ENCODE measurements at regions not wholly inside any gene's neighbourhood (a gene's known extent, or its start where the extent isn't known, plus 50 kb on each side); places are given as distances from the start of the nearest gene placed in this dataset.

GRCh38 chr4:156636381-156636780, 335.2 kb downstream of the PDGFC start:
- Histone ChIP-seq H3K4me3 (no peak overlapping the region), H3K36me3 (ENCODE audit: insufficient read depth in 1 of 2, low read depth in 1 of 2) (no peaks in the 10 kb centered on the region), H3K9me3 (no peaks in the 10 kb centered on the region), H3K4me1 (no peaks in the 10 kb centered on the region), H3K27me3 (ENCODE audit: insufficient read depth in 3 of 3, low read length in 2 of 3) (no peaks in the 10 kb centered on the region), H3K27ac (no peak overlapping the region)
- intact Hi-C loops (cut with DNase I): no loop called here
- 87 to 95% (median 89%) methylated on average over 4 of the region's 4 CpGs for WGBS, 3 donors
- ATAC-seq (no peak), DNase-seq (no peak)
- no peak for TF ChIP-seq CTCF (IDR thresholded peaks at IDR 0.05)

- H3K4me1 ChIP-seq: no peaks in the 10 kb centered on the region
- H3K36me3 ChIP-seq (ENCODE audit: insufficient read depth in 1 of 2, low read depth in 1 of 2): no peaks in the 10 kb centered on the region
- H3K9me3 ChIP-seq: no peaks in the 10 kb centered on the region
- no peak for DNase-seq
- no peaks in the 10 kb centered on the region for H3K27me3 ChIP-seq (ENCODE audit: insufficient read depth in 3 of 3, low read length in 2 of 3)
- H3K27ac ChIP-seq: no peak overlapping the region
- 82 to 94% (median 91%) methylated on average over 1 of the region's 1 CpG for WGBS, 3 donors
- TF ChIP-seq CTCF (IDR thresholded peaks at IDR 0.05): no peak
- H3K4me3 ChIP-seq: no peak overlapping the region
- intact Hi-C loops (cut with DNase I): no loop called here
- ATAC-seq: no peak
These were observed 336.5 kb downstream of the PDGFC start for GRCh38 chr4:156635051-156635450.

- Histone ChIP-seq H3K4me1 (no peaks in the 10 kb centered on the region), H3K27ac (no peak overlapping the region), H3K9me3 (no peaks in the 10 kb centered on the region), H3K4me3 (no peak overlapping the region), H3K27me3 (ENCODE audit: insufficient read depth in 3 of 3, low read length in 2 of 3) (no peaks in the 10 kb centered on the region), H3K36me3 (ENCODE audit: insufficient read depth in 1 of 2, low read depth in 1 of 2) (no peaks in the 10 kb centered on the region)
- intact Hi-C loops (cut with DNase I): no loop called here
- DNase-seq: no peak
- TF ChIP-seq CTCF (IDR thresholded peaks at IDR 0.05): no peak
- WGBS, 3 donors: 81 to 83% (median 83%) methylated on average over 1 of the region's 1 CpG
- no peak for ATAC-seq
These were observed 337.0 kb downstream of the PDGFC start for GRCh38 chr4:156634612-156635011.

GRCh38 chr4:156633847-156634246, 337.8 kb downstream of the PDGFC start:
- Histone ChIP-seq H3K4me1 (no peaks in the 10 kb centered on the region), H3K36me3 (ENCODE audit: insufficient read depth in 1 of 2, low read depth in 1 of 2) (no peaks in the 10 kb centered on the region), H3K4me3 (no peak overlapping the region), H3K27ac (no peak overlapping the region), H3K27me3 (ENCODE audit: insufficient read depth in 3 of 3, low read length in 2 of 3) (no peaks in the 10 kb centered on the region), H3K9me3 (no peaks in the 10 kb centered on the region)
- WGBS, 3 donors: 36 to 45% (median 37%) methylated on average over 5 of the region's 5 CpGs
- no peak for TF ChIP-seq CTCF (IDR thresholded peaks at IDR 0.05)
- ATAC-seq (no peak), DNase-seq (no peak)
- intact Hi-C loops (cut with DNase I): no loop called here

GRCh38 chr4:156628858-156629257, 342.7 kb downstream of the PDGFC start:
- no peak overlapping the region for H3K27ac ChIP-seq
- H3K27me3 ChIP-seq (ENCODE audit: insufficient read depth in 3 of 3, low read length in 2 of 3): no peaks in the 10 kb centered on the region
- intact Hi-C loops (cut with DNase I): no loop called here
- no peaks in the 10 kb centered on the region for H3K4me1 ChIP-seq
- DNase-seq: no peak
- H3K4me3 ChIP-seq: no peak overlapping the region
- 67 to 85% (median 68%) methylated on average over 3 of the region's 3 CpGs for WGBS, 3 donors
- H3K36me3 ChIP-seq (ENCODE audit: insufficient read depth in 1 of 2, low read depth in 1 of 2): no peaks in the 10 kb centered on the region
- TF ChIP-seq CTCF (IDR thresholded peaks at IDR 0.05): no peak
- H3K9me3 ChIP-seq: no peaks in the 10 kb centered on the region
- ATAC-seq: no peak
